SK-N-SH (cell line): ENCODE measurements at regions not wholly inside any gene's neighbourhood (a gene's known extent, or its start where the extent isn't known, plus 50 kb on each side); places are given as distances from the start of the nearest gene placed in this dataset.

Experiments used
- CTCF ChIA-PET: fragments of 300-600, 350-600 bp; formaldehyde crosslinking; extraction: SDS; loops from one replicate; lab custom pipeline; 2021; lab: Yijun Ruan, JAX
- POLR2A ChIA-PET: fragments of 350-600 bp; sonication (Branson Sonifier 250); formaldehyde crosslinking; extraction: SDS; loops from one replicate; lab custom pipeline; 2020; ENCODE audit warnings: antibody characterized with exemption, inconsistent platforms; lab: Yijun Ruan, JAX
- DNase-seq: peaks from one replicate; pipeline ENCODE4 v3.0.0; 2012
- H2AFZ ChIP-seq: fragments of 200-600 bp; sonication (generic); 2 replicates; pipeline ENCODE4 v1.8.1; 2016; ENCODE audit warnings: antibody characterized with exemption, mild to moderate bottlenecking, low read depth
- H3F3A ChIP-seq: fragments of 200-600 bp; sonication (generic); replicated peaks from 2 replicates; pipeline ENCODE3; 2016; ENCODE audit warnings: antibody characterized with exemption, mild to moderate bottlenecking; ENCODE audit not compliant: insufficient read depth
- H3K27ac ChIP-seq, 2 experiments: fragments of 200-500 bp in 1 of 2; fragments of 200-600 bp in 1 of 2; sonication (Bioruptor generic) in 1 of 2; sonication (generic), shearing (Covaris generic) in 1 of 2; 2 replicates each; pipeline versions ENCODE4 v1.5.1 to v1.6.1; 2014 to 2016; ENCODE audit warnings: low read depth in 2 of 2, inconsistent platforms in 1 of 2, low read length in 1 of 2, mild to moderate bottlenecking in 1 of 2, mixed read lengths in 1 of 2
- H3K27me3 ChIP-seq: fragments of 200-600 bp; sonication (generic), shearing (Covaris generic); 2 replicates; pipeline ENCODE4 v1.6.1; 2016; ENCODE audit warnings: mixed run types; ENCODE audit not compliant: insufficient read depth
- H3K36me3 ChIP-seq, 2 experiments: fragments of 200-500 bp in 1 of 2; fragments of 200-600 bp in 1 of 2; sonication (Bioruptor generic) in 1 of 2; sonication (generic) in 1 of 2; replicated peaks in 1 of 2; 2 replicates each; pipeline versions ENCODE3 to v1.5.1; 2014 to 2016; ENCODE audit warnings: low read length in 1 of 2, mild to moderate bottlenecking in 1 of 2; ENCODE audit not compliant: insufficient read depth in 2 of 2, control insufficient read depth in 1 of 2
- H3K4me1 ChIP-seq, 2 experiments: fragments of 200-500 bp in 1 of 2; fragments of 200-600 bp in 1 of 2; sonication (Bioruptor generic) in 1 of 2; sonication (generic), shearing (Covaris generic) in 1 of 2; 2 replicates each; pipeline versions ENCODE4 v1.5.1 to v1.6.1; 2014 to 2016; ENCODE audit warnings: low read depth in 1 of 2, low read length in 1 of 2, mixed run types in 1 of 2; ENCODE audit not compliant: insufficient read depth in 2 of 2, control insufficient read depth in 1 of 2
- H3K4me2 ChIP-seq: fragments of 200-600 bp; sonication (generic), shearing (Covaris generic); 2 replicates; pipeline ENCODE4 v1.6.1; 2017; ENCODE audit warnings: mixed run types
- H3K4me3 ChIP-seq, 2 experiments: fragments of 200-500 bp in 1 of 2; fragments of 200-600 bp in 1 of 2; sonication (Bioruptor generic) in 1 of 2; sonication (generic), shearing (Covaris generic) in 1 of 2; 2 replicates each; pipeline versions ENCODE4 v1.5.1 to v1.8.1; 2014 to 2016; ENCODE audit warnings: low read depth in 2 of 2, inconsistent platforms in 1 of 2, low read length in 1 of 2, mild to moderate bottlenecking in 1 of 2, mixed read lengths in 1 of 2, moderate library complexity in 1 of 2
- H3K79me2 ChIP-seq: fragments of 200-600 bp; sonication (generic); 2 replicates; pipeline ENCODE4 v1.8.1; 2017; ENCODE audit warnings: mild to moderate bottlenecking; ENCODE audit not compliant: insufficient read depth
- H3K9ac ChIP-seq: fragments of 200-600 bp; sonication (generic); 2 replicates; pipeline ENCODE4 v1.6.1; 2017; ENCODE audit warnings: mixed run types
- H3K9me2 ChIP-seq: fragments of 200-600 bp; sonication (generic); 2 replicates; pipeline ENCODE4 v1.6.1; 2017; ENCODE audit warnings: mixed run types
- H3K9me3 ChIP-seq: fragments of 200-600 bp; sonication (generic); 2 replicates; pipeline ENCODE4 v1.6.1; 2017; ENCODE audit warnings: mixed run types, mild to moderate bottlenecking, moderate library complexity
- H4K20me1 ChIP-seq: fragments of 200-600 bp; sonication (generic); 2 replicates; pipeline ENCODE4 v1.6.1; 2017; ENCODE audit warnings: mild to moderate bottlenecking, mixed run types; ENCODE audit not compliant: insufficient read depth
- CHD2 ChIP-seq: fragments of 150-350 bp; IDR thresholded peaks from 2 replicates; pipeline ENCODE4 v1.6.1; 2018; ENCODE audit warnings: low read length; ENCODE audit not compliant: partially characterized antibody
- ELF1 ChIP-seq: IDR thresholded peaks from 2 replicates; pipeline ENCODE4 v1.4.0; 2012
- EP300 ChIP-seq, 2 experiments: IDR thresholded peaks; 2 replicates each; pipeline versions ENCODE4 v1.4.0 to v1.6.1; 2012; ENCODE audit warnings: borderline replicate concordance in 1 of 2, low read depth in 1 of 2, low read length in 1 of 2
- FOSL2 ChIP-seq: IDR thresholded peaks from 2 replicates; pipeline ENCODE4 v1.4.0; 2012; ENCODE audit warnings: low read depth, mild to moderate bottlenecking, moderate library complexity, borderline replicate concordance
- FOXJ3 ChIP-seq: sonication (generic); formaldehyde crosslinking; IDR thresholded peaks from 2 replicates; pipeline ENCODE4 v1.5.1; 2020; ENCODE audit warnings: mild to moderate bottlenecking, missing genetic modification reagents
- GATA2 ChIP-seq: sonication (generic); formaldehyde crosslinking; IDR thresholded peaks from 2 replicates; pipeline ENCODE4 v1.5.0; 2020; ENCODE audit warnings: mild to moderate bottlenecking, missing genetic modification reagents
- JUND ChIP-seq: IDR thresholded peaks from 2 replicates; pipeline ENCODE4 v1.4.0; 2012
- MAX ChIP-seq: IDR thresholded peaks from 2 replicates; pipeline ENCODE4 v1.4.0; 2012; ENCODE audit warnings: low read depth
- MEF2A ChIP-seq: IDR thresholded peaks from 2 replicates; pipeline ENCODE4 v1.4.0; 2012; ENCODE audit warnings: low read depth, borderline replicate concordance
- MXI1 ChIP-seq: IDR thresholded peaks from 2 replicates; pipeline ENCODE4 v1.6.1; 2012; ENCODE audit warnings: mild to moderate bottlenecking, low read depth, low read length, improper control_type of control experiment
- PBX3 ChIP-seq: IDR thresholded peaks from 2 replicates; pipeline ENCODE4; 2012
- POLR2AphosphoS5 ChIP-seq: IDR thresholded peaks from 2 replicates; pipeline ENCODE4 v1.6.1; 2012; ENCODE audit warnings: low read depth, low read length
- RCOR1 ChIP-seq: fragments of 150-350 bp; IDR thresholded peaks from 2 replicates; pipeline ENCODE4 v1.6.1; 2017; ENCODE audit warnings: antibody characterized with exemption, low read length
- RFX5 ChIP-seq: IDR thresholded peaks from 2 replicates; pipeline ENCODE4 v1.6.1; 2012; ENCODE audit warnings: mild to moderate bottlenecking, improper control_type of control experiment, low read length
- RXRA ChIP-seq: IDR thresholded peaks from 2 replicates; pipeline ENCODE4 v1.4.0; 2012; ENCODE audit warnings: low read depth, mild to moderate bottlenecking, borderline replicate concordance
- SIN3A ChIP-seq: IDR thresholded peaks from 2 replicates; pipeline ENCODE4 v1.6.1; 2012; ENCODE audit warnings: low read depth, mild to moderate bottlenecking, low read length, moderate library complexity, borderline replicate concordance
- SMC3 ChIP-seq: IDR thresholded peaks from 2 replicates; pipeline ENCODE4 v1.6.1; 2012; ENCODE audit warnings: low read depth, low read length, improper control_type of control experiment
- USF1 ChIP-seq: IDR thresholded peaks from 2 replicates; pipeline ENCODE4 v1.4.0; 2012; ENCODE audit warnings: low read depth, borderline replicate concordance
- USF2 ChIP-seq: fragments of 150-350 bp; IDR thresholded peaks from 2 replicates; pipeline ENCODE4 v1.6.1; 2017; ENCODE audit warnings: antibody characterized with exemption, low read length, low read depth, borderline replicate concordance
- YY1 ChIP-seq: IDR thresholded peaks from 2 replicates; pipeline ENCODE4 v1.4.0; 2012; ENCODE audit warnings: low read depth, mild to moderate bottlenecking
- ZBTB33 ChIP-seq: IDR thresholded peaks from 2 replicates; pipeline ENCODE4 v1.4.0; 2012; ENCODE audit warnings: low read depth, borderline replicate concordance
- WGBS: methylation state at CpG from one replicate; pipeline ENCODE4 v1.1.6; 2017; ENCODE audit warnings: low lambda C conversion rate; 5-methylcytosine and 5-hydroxymethylcytosine counted together

GRCh38 chr17:73851091-73851490 is 206.8 kb upstream of the SDK2 start:
- H2AFZ ChIP-seq: no peak overlapping the region
- TF ChIP-seq MAX (no peak), USF1 (no peak), RXRA (no peak), ZBTB33 (no peak), JUND (no peak), FOXJ3 (no peak)
- TF ChIP-seq, all 33 proteins: peak for 0
- H4K20me1 ChIP-seq: no peaks in the 10 kb centered on the region
- no peaks in the 10 kb centered on the region for H3K36me3 ChIP-seq
- no peak for DNase-seq
- no peaks in the 10 kb centered on the region for H3K79me2 ChIP-seq
- no peaks in the 10 kb centered on the region for H3K9me2 ChIP-seq
- H3K9me3 ChIP-seq: no peaks in the 10 kb centered on the region
- no peak overlapping the region for H3K4me3 ChIP-seq
- H3K4me2 ChIP-seq: no peak overlapping the region
- WGBS: 43% methylated on average over 2 of the region's 2 CpGs
- no peak overlapping the region for H3K9ac ChIP-seq
- POLR2A ChIA-PET: no interaction called here
- CTCF ChIA-PET: no interaction called here
- H3F3A ChIP-seq: no peaks in the 10 kb centered on the region
- H3K4me1 ChIP-seq: peaks cover 0 to under 1% of the 10 kb centered on the region in 2 experiments; a peak in 1 of 4 replicates
- no peaks in the 10 kb centered on the region for H3K27me3 ChIP-seq
- no peak overlapping the region for H3K27ac ChIP-seq

- ChIA-PET CTCF (interaction anchor here (0.7 to 1.4 kb wide), 2 partner anchors 10 to 20 kb away, joined by 3 to 5 read pairs; no protein-coding TSS in a partner anchor), POLR2A (no interaction called here)
- Histone ChIP-seq H3K79me2 (no peaks in the 10 kb centered on the region), H3K27me3 (no peaks in the 10 kb centered on the region), H3F3A (no peaks in the 10 kb centered on the region), H3K4me2 (no peak overlapping the region), H4K20me1 (no peaks in the 10 kb centered on the region), H3K9me2 (no peaks in the 10 kb centered on the region), H3K4me1 (peaks cover 0 to 7% of the 10 kb centered on the region in 2 experiments; a peak in 1 of 4 replicates), H3K36me3 (no peaks in the 10 kb centered on the region), H2AFZ (no peak overlapping the region), H3K27ac (no peak overlapping the region), H3K9ac (no peak overlapping the region), H3K9me3 (no peaks in the 10 kb centered on the region), H3K4me3 (no peak overlapping the region)
- DNase-seq: no peak
- WGBS: 37% methylated on average over 2 of the region's 2 CpGs
- TF ChIP-seq RFX5: no peak
- TF ChIP-seq GATA2 (CRISPR knock-in tag): no peak
- no peak for TF ChIP-seq USF1
- TF ChIP-seq ELF1: no peak
- no peak for TF ChIP-seq CHD2
- TF ChIP-seq POLR2AphosphoS5: no peak
- no peak for TF ChIP-seq PBX3
- TF ChIP-seq SIN3A: no peak
- TF ChIP-seq FOSL2: no peak
- no peak for TF ChIP-seq USF2
- no peak for TF ChIP-seq MXI1
- TF ChIP-seq ZBTB33: no peak
- no peak for TF ChIP-seq SMC3
- TF ChIP-seq EP300 (IDR thresholded peaks at IDR 0.05; ENCODE audit: borderline replicate concordance in 1 of 2, low read depth in 1 of 2, low read length in 1 of 2): no peak
- no peak for TF ChIP-seq RCOR1
- TF ChIP-seq YY1: no peak
- no peak for TF ChIP-seq FOXJ3
- TF ChIP-seq MEF2A: no peak
Measured at GRCh38 chr17:73851921-73852320, 207.7 kb upstream of the SDK2 start.
